ENCODE measurements at regions not wholly inside any gene's neighbourhood (a gene's known extent, or its start where the extent isn't known, plus 50 kb on each side); places are given as distances from the start of the nearest gene placed in this dataset.

- TF ChIP-seq POLR2A (IDR thresholded peaks at IDR 0.05) (no peak), CTCF (IDR thresholded peaks at IDR 0.05) (no peak)
Observed at GRCh38 chr1:185567440-185567839, 166.8 kb upstream of the HMCN1 start.
